Erythroblast (primary cell): ENCODE measurements at regions not wholly inside any gene's neighbourhood (a gene's known extent, or its start where the extent isn't known, plus 50 kb on each side); places are given as distances from the start of the nearest gene placed in this dataset.

Source experiments
- GATA1 ChIP-seq: IDR thresholded peaks from 2 replicates; pipeline ENCODE4 v1.6.1; 2011; ENCODE audit warnings: low read depth, mild to moderate bottlenecking, control low read depth, low read length, moderate library complexity
- POLR2A ChIP-seq: IDR thresholded peaks from 2 replicates; pipeline ENCODE4 v1.6.1; 2011; ENCODE audit warnings: mild to moderate bottlenecking, low read length

DNA sequence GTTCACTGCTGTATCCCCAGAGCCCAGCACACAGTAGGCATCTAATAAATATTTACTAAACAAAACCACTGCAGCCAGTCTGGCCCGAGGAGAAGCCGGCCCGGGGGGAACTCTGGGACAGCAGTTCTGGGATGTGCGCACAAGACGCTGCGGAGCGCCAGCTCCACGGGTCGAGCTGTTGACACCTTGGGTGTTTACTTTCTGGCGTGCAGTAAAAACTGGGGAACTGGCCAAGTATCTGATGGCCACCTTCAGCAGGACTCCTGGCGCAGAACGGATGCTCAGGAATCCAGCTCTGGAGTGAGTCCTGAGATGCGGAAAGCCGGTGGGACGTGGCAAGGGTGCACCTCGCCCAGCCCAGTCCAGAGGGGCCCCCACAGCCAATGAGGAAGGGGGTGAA lies 65.6 kb downstream of the NCOR2 start:
- TF ChIP-seq POLR2A (no peak), GATA1 (no peak)
